A673 (cell line): ENCODE measurements at regions not wholly inside any gene's neighbourhood (a gene's known extent, or its start where the extent isn't known, plus 50 kb on each side); places are given as distances from the start of the nearest gene placed in this dataset.

Source experiments
- EZH2 ChIP-seq: fragments of 200-600 bp; sonication (generic); IDR thresholded peaks from 2 replicates; pipeline ENCODE4 v1.6.1; 2017; ENCODE audit warnings: borderline replicate concordance, low read depth, mild to moderate bottlenecking, mixed read lengths, antibody characterized with exemption, low read length; ENCODE audit not compliant: poor library complexity, severe bottlenecking
- TF ChIP-seq, protein P1 (sequence below): fragments of 300-800, 200-600 bp; sonication (generic); conservative IDR thresholded peaks from 2 replicates; pipeline ENCODE4 v1.5.1; 2017; ENCODE audit warnings: low read depth, mild to moderate bottlenecking, antibody characterized with exemption, low read length, moderate library complexity, mixed read lengths

DNA sequence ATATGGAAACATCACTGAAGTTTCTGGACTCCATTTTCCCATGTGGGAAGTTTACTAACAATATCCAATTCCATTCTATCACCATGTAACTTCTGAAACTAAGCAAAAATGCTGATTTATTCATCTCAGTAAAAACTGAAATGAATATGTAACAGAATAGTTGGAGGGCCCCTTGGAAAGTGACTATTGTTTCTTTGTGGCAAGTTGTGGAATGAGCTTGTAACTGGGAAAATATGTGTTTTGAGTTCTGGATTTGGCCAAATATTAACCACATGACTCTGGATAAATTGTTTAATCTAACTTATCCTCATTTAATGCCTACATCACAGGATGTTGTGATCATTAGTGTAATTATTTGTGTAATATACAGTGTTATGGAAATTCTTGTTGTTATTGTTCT, 619.3 kb downstream of the TLE4 start:
- TF ChIP-seq, protein P1, sequence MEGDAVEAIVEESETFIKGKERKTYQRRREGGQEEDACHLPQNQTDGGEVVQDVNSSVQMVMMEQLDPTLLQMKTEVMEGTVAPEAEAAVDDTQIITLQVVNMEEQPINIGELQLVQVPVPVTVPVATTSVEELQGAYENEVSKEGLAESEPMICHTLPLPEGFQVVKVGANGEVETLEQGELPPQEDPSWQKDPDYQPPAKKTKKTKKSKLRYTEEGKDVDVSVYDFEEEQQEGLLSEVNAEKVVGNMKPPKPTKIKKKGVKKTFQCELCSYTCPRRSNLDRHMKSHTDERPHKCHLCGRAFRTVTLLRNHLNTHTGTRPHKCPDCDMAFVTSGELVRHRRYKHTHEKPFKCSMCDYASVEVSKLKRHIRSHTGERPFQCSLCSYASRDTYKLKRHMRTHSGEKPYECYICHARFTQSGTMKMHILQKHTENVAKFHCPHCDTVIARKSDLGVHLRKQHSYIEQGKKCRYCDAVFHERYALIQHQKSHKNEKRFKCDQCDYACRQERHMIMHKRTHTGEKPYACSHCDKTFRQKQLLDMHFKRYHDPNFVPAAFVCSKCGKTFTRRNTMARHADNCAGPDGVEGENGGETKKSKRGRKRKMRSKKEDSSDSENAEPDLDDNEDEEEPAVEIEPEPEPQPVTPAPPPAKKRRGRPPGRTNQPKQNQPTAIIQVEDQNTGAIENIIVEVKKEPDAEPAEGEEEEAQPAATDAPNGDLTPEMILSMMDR, result no peak
- TF ChIP-seq EZH2, result no peak
